ENCODE measurements at regions not wholly inside any gene's neighbourhood (a gene's known extent, or its start where the extent isn't known, plus 50 kb on each side); places are given as distances from the start of the nearest gene placed in this dataset.
"Not testable (repeated sequence)": the region's sequence is repeated elsewhere in the genome, so short reads cannot be mapped to it uniquely, and the experiment has no call there.

GRCh38 chr2:95700519-95700918, 108.7 kb downstream of the TRIM43 start:
- Histone ChIP-seq H3K9ac (ENCODE audit: low read length) (no peak overlapping the region), H3K4me2 (ENCODE audit: low read length) (no peak overlapping the region), H3K36me3 (ENCODE audit: insufficient read depth, low read length) (no peaks in the 10 kb centered on the region), H3K27ac (ENCODE audit: low read depth, low read length, poor library complexity, severe bottlenecking) (no peak overlapping the region), H3K9me3 (ENCODE audit: low read length) (no peaks in the 10 kb centered on the region), H3K79me2 (ENCODE audit: insufficient read depth, low read length) (no peaks in the 10 kb centered on the region), H3K4me3 (ENCODE audit: low read depth, low read length, poor library complexity, severe bottlenecking) (no peak overlapping the region), H3K4me1 (ENCODE audit: insufficient read depth, low read length, severe bottlenecking) (no peaks in the 10 kb centered on the region), H3K27me3 (ENCODE audit: insufficient read depth, low read length) (no peaks in the 10 kb centered on the region), H4K20me1 (ENCODE audit: insufficient read depth, low read length) (no peaks in the 10 kb centered on the region), H3K9me2 (ENCODE audit: low read depth, low read length) (no peaks in the 10 kb centered on the region), H2AFZ (ENCODE audit: low read length) (no peak overlapping the region), H3F3A (ENCODE audit: insufficient read depth, low read length) (no peaks in the 10 kb centered on the region)
- no peak for TF ChIP-seq CTCF (IDR thresholded peaks at IDR 0.05; ENCODE audit: low read length)
- TF ChIP-seq EZH2 (IDR thresholded peaks at IDR 0.05; ENCODE audit: borderline replicate concordance, low read length) = no peak

DNA sequence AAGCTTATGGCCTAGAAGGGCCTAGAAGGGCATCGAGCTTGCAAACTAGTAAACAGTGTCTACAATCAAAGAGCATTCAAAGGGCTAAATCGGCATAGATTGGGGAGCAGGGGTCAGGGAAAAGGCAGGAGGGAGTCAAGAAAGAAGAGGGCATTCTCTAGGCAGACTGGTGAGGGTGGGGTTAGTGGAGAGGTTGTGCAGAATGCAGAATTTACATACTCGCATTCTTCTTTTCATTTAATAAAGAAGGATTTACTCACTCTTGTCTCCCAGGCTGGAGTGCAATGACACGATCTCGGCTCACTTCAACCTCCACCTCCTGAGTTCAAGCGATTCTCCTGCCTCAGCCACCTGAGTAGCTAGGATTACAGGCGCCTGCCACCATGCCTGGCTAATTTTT, 110.7 kb downstream of the TRIM43 start:
- Histone ChIP-seq H3K9me2 (ENCODE audit: low read depth, low read length) (no peaks in the 10 kb centered on the region), H4K20me1 (ENCODE audit: insufficient read depth, low read length) (no peaks in the 10 kb centered on the region), H3K9ac (ENCODE audit: low read length) (no peak overlapping the region), H3K4me3 (ENCODE audit: low read depth, low read length, poor library complexity, severe bottlenecking) (no peak overlapping the region), H3K79me2 (ENCODE audit: insufficient read depth, low read length) (no peaks in the 10 kb centered on the region), H3K27me3 (ENCODE audit: insufficient read depth, low read length) (no peaks in the 10 kb centered on the region), H3K4me1 (ENCODE audit: insufficient read depth, low read length, severe bottlenecking) (no peaks in the 10 kb centered on the region), H3K4me2 (ENCODE audit: low read length) (no peak overlapping the region), H3K9me3 (ENCODE audit: low read length) (no peaks in the 10 kb centered on the region), H3K36me3 (ENCODE audit: insufficient read depth, low read length) (no peaks in the 10 kb centered on the region), H3F3A (ENCODE audit: insufficient read depth, low read length) (no peaks in the 10 kb centered on the region), H2AFZ (ENCODE audit: low read length) (no peak overlapping the region), H3K27ac (ENCODE audit: low read depth, low read length, poor library complexity, severe bottlenecking) (no peak overlapping the region)
- TF ChIP-seq CTCF (IDR thresholded peaks at IDR 0.05; ENCODE audit: low read length) = no peak
- no peak for TF ChIP-seq EZH2 (IDR thresholded peaks at IDR 0.05; ENCODE audit: borderline replicate concordance, low read length)

GRCh38 chr2:95707161-95707560, 115.4 kb downstream of the TRIM43 start:
- not testable (repeated sequence) for H3K4me3 ChIP-seq (ENCODE audit: low read depth, low read length, poor library complexity, severe bottlenecking); H3F3A ChIP-seq (ENCODE audit: insufficient read depth, low read length); H3K9me3 ChIP-seq (ENCODE audit: low read length); H3K4me2 ChIP-seq (ENCODE audit: low read length); H4K20me1 ChIP-seq (ENCODE audit: insufficient read depth, low read length); H3K36me3 ChIP-seq (ENCODE audit: insufficient read depth, low read length); H3K27me3 ChIP-seq (ENCODE audit: insufficient read depth, low read length); H3K9me2 ChIP-seq (ENCODE audit: low read depth, low read length); H3K79me2 ChIP-seq (ENCODE audit: insufficient read depth, low read length); H3K4me1 ChIP-seq (ENCODE audit: insufficient read depth, low read length, severe bottlenecking); H3K27ac ChIP-seq (ENCODE audit: low read depth, low read length, poor library complexity, severe bottlenecking); H2AFZ ChIP-seq (ENCODE audit: low read length); H3K9ac ChIP-seq (ENCODE audit: low read length)

DNA sequence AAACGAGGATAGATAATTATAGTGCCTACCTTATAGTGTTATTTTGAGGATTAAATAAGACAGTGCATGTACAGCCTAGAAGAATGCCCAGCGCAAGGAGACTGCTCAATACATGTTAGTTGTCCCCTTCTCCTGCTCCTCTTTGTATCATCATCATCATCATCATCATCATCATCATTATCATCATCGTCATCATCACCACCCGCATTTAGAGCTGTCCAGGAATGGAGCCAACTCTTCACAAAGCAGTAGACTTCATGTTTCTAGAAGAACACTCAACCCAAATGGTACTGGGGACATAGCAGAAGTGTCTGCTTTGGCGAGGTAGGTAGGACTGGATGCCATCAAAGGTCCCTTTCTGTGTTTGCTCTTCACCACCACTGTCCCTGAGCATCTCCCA, 116.0 kb downstream of the TRIM43 start:
- Histone ChIP-seq H3K9me3 (ENCODE audit: low read length) (no peaks in the 10 kb centered on the region), H3F3A (ENCODE audit: insufficient read depth, low read length) (no peaks in the 10 kb centered on the region), H3K4me1 (ENCODE audit: insufficient read depth, low read length, severe bottlenecking) (no peaks in the 10 kb centered on the region), H4K20me1 (ENCODE audit: insufficient read depth, low read length) (no peaks in the 10 kb centered on the region), H3K79me2 (ENCODE audit: insufficient read depth, low read length) (no peaks in the 10 kb centered on the region), H3K36me3 (ENCODE audit: insufficient read depth, low read length) (no peaks in the 10 kb centered on the region), H3K4me2 (ENCODE audit: low read length) (no peak overlapping the region), H3K27ac (ENCODE audit: low read depth, low read length, poor library complexity, severe bottlenecking) (no peak overlapping the region), H2AFZ (ENCODE audit: low read length) (no peak overlapping the region), H3K27me3 (ENCODE audit: insufficient read depth, low read length) (no peaks in the 10 kb centered on the region), H3K4me3 (ENCODE audit: low read depth, low read length, poor library complexity, severe bottlenecking) (no peak overlapping the region), H3K9me2 (ENCODE audit: low read depth, low read length) (no peaks in the 10 kb centered on the region), H3K9ac (ENCODE audit: low read length) (no peak overlapping the region)
- no peak for TF ChIP-seq EZH2 (IDR thresholded peaks at IDR 0.05; ENCODE audit: borderline replicate concordance, low read length)
- TF ChIP-seq CTCF (IDR thresholded peaks at IDR 0.05; ENCODE audit: low read length) = no peak
